COLO829 (cell line): ENCODE measurements at regions not wholly inside any gene's neighbourhood (a gene's known extent, or its start where the extent isn't known, plus 50 kb on each side); places are given as distances from the start of the nearest gene placed in this dataset.

Source experiments
- DNase-seq: peaks from one replicate; pipeline ENCODE4 v3.0.0; 2012; ENCODE audit warnings: low spot score

DNA sequence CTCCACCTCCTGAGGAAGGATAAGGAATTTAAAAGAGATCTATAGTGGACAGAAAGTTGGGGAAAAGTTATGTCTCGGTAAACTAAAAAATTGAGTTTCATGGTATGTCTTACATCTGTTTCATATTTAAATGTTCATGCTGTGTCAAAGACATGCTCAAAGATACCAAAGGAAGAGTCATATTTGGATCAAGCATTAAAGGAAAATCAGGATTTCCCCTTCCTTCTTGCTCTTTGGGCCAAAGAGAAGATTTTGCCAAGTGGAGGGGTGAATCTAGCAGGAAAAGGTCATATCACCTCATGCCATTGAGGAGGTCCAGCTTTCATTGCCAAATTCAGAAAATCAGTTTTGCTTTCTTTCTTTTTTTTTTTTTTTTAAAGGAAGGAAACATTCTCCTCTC lies 192.4 kb downstream of the OGFRL1 start:
- no peak for DNase-seq

GRCh38 chr6:71481801-71482200 lies 193.2 kb downstream of the OGFRL1 start:
- DNase-seq: no peak

DNA sequence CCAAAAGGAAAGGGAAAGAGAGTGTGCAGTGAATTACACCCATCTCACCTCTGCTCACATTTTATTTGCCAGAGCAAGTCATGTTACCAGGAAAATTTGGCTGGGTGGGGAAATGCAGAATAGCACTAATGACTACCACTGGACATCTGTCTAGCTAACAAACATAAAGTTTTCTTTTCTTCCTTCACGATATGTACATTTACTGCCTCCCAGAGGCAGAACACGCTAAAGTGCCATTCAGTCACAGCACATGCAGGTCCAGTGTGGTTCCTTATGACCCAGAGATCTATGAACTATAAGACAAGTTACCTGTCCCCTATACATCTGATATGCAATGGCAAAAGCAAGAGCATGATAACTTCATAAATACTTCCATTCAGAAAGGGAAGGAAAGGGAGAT lies 194.1 kb downstream of the OGFRL1 start:
- DNase-seq: no peak

GRCh38 chr6:71486461-71486860 lies 197.8 kb downstream of the OGFRL1 start:
- no peak for DNase-seq

- DNase-seq: no peak
Measured at GRCh38 chr6:71488186-71488585, 199.6 kb downstream of the OGFRL1 start.

DNA sequence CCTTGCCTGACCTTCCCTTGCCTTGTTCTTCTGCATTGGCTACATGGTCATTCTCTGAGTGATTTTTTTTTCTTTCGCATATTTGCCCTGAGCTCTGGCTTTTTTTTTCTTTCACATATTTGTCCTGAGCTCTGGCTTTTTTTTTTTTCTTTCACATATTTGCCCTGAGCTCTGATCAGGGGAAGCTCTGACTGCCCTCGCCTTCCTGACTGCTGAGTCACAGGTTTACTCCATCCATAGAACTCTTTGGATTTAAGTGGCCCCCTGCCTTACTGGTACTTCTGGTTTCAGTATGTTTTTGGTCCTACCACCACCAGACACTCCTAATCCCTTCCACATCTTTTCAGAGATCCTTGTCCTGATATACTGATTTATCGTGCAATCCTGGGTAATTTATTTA lies 201.1 kb downstream of the OGFRL1 start:
- peak; percentile 61 for DNase-seq

GRCh38 chr6:71490876-71491275 lies 202.3 kb downstream of the OGFRL1 start:
- DNase-seq: no peak

- no peak for DNase-seq
Measured at GRCh38 chr6:71491844-71492243, 203.2 kb downstream of the OGFRL1 start.

- no peak for DNase-seq
Measured at GRCh38 chr6:71492668-71493067, 204.1 kb downstream of the OGFRL1 start.

GRCh38 chr6:71496018-71496721 lies 207.6 kb downstream of the OGFRL1 start:
- DNase-seq: no peak

DNA sequence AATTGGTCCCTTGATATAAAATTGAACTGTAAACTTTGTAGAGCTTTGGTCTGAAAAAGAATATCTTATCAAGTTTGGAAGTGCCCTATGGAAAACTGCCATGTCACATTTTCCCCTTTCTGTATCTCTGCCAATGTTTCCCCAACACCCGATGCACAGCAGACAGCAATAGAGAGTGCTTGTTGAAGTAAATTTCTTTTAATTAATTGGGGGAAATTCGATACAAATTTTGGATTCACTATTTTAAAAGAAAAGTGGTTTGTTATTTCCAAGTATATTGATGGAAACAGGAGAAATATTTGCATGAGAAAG lies 208.1 kb downstream of the OGFRL1 start:
- no peak for DNase-seq

DNA sequence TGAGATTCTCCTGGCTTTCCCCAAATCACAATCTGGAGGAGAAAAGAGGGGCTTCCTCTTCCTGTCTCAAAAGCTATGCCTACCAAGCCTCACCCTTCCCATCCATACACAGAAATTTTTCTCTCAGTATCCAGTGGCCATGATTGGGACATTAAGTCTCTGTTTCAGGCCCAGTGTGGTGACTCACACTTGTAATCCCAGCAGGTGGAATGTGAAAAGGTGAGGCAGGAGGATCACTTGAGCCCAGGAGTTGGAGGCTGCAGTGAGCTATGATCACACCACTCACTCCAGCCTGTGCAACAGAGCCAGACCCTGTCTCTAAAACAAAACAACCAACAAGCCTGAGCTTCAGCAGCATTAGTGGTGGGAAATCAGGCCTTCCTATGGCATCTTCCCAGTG lies 210.0 kb downstream of the OGFRL1 start:
- DNase-seq: no peak

DNA sequence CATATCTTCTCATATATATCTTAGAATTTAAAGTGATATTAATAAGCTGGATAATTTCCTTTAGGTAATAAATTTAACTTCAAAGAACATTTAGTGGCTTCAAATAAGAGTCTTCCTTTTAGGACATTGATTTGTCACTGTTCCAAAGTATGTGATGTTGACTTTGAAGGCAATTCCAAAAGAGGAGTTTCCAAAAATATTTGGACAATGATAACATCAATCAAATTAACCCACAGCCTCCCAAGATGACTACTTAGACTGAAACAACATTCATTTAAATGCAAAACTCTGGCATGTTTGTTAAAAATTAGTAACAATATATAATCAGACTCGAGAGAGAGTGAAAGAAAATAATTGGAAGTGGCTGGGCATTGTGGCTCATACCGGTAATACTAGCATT lies 211.1 kb downstream of the OGFRL1 start:
- DNase-seq: no peak

DNA sequence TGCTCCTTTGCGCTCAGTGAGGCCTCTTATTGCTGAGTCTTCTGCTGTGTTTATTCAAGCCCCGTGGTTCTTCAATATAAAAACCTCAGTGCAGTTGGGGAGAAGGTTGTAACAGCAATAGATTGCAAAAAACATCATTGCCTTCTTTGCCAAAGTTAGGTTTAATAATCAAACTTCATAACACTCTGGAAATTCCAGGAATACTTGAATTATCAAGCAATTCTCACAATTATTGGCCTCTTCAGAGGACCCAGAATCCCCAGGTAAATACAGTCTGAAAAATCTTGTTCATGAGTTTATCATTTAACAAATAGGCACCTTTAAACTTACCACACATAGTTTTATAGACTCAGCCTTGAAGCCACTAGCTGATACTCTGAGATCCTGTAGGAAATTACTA lies 213.6 kb downstream of the OGFRL1 start:
- no peak for DNase-seq

- DNase-seq: no peak
Measured at GRCh38 chr6:71502956-71503355, 214.3 kb downstream of the OGFRL1 start.

DNA sequence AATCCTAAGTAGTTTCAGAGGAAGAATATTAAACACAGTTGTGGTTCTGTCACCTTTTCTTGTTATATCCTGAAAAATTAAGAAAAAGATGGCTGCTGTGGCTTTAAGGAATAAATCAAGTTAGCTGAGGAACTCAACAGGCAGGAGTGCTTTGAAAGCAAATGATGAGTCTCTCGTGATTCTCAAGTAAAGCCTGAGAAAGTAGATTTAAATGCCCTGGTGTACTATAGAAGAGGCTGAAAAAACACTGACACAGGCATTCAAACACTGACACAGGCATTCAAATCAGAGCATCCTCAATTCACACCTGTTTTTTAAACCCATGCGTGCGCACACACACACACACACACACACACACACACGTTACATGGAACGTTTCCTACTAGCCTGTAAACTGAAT lies 218.6 kb downstream of the OGFRL1 start:
- no peak for DNase-seq

- DNase-seq: no peak
Measured at GRCh38 chr6:71509191-71510005, 220.8 kb downstream of the OGFRL1 start.

DNA sequence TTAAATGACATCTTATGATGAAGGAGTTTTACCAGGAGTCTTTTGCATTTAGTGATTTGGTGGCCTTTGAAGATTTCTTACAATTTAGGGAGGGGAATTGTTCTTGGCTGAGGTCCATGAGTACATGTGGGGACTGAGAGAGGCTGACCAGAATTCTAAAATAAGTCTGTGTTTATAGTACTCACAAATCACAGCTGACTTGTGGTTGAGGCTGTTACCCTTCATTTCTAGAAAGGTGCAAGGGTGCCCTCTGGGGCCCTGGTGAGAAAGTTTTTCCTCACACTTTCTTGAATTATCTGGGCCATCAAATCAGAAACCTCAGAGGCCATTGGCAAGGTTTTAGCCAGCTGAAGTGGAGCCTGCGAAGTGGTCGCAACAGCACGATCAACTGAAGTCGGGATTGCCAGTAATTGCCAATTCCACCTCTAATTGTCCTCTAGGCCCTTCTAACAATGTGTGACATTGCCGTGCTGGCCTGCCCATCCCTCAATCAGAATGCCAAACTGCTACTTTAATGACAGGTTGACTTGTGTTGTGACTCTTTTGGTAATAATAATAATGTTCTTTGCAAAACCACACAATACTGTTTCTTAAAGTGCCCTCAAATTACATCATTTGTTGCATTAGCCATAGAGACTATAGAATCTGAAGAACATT lies 221.6 kb downstream of the OGFRL1 start:
- peak; percentile 57 for DNase-seq

GRCh38 chr6:71510856-71511255 lies 222.2 kb downstream of the OGFRL1 start:
- DNase-seq: no peak

- DNase-seq: no peak
Measured at GRCh38 chr6:71512256-71512655, 223.6 kb downstream of the OGFRL1 start.

GRCh38 chr6:71513036-71513435 lies 224.4 kb downstream of the OGFRL1 start:
- no peak for DNase-seq

DNA sequence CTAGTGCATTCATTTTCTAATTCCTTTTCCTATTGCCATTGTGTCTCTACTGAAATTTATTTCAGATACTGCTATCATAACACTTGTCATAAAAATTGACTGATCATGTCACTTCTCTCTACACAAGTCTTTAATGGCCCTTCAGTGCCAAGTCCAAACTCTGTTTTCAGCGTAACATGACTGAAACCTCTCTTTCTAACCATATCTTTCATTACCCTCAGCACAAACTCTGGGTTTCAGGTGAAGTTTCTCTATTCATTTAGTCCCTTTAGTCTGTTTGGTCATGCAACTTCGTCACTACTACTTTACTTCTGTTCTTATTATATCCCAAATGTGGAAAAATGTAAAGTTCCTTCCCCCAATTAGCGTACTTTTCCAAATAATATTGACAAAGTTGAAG lies 234.9 kb downstream of the OGFRL1 start:
- no peak for DNase-seq

DNA sequence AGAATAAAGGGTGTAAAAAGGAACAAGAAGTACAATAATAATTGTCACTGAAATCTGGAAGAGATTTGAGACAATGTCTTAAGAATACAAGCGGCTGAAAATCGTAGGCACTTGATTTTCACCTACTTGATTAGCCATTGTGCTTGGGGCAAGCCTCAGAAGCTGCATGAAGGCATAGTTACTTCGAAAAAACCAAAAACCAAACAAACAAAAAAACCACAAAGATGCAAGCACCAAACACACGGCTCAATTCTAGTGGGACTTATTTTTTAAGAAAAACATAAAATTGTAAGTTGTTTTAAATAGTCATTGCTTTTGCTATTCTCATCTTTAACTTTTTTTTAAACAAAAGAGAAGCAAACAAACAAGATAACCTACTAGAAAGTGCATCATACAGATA lies 235.6 kb downstream of the OGFRL1 start:
- no peak for DNase-seq
